GM21423 (cell line): ENCODE measurements at regions not wholly inside any gene's neighbourhood (a gene's known extent, or its start where the extent isn't known, plus 50 kb on each side); places are given as distances from the start of the nearest gene placed in this dataset.
"Not testable (repeated sequence)": the region's sequence is repeated elsewhere in the genome, so short reads cannot be mapped to it uniquely, and the experiment has no call there.

Source experiments
- ATAC-seq: cut with Tn5 transposase; IDR thresholded peaks from one replicate; pipeline ENCODE4 v1.9.1; 2021; ENCODE audit warnings: mild to moderate bottlenecking, moderate library complexity; ENCODE audit not compliant: unreplicated experiment

GRCh38 chr2:126293962-126294361, 362.0 kb upstream of the GYPC start:
- not testable (repeated sequence) for ATAC-seq

DNA sequence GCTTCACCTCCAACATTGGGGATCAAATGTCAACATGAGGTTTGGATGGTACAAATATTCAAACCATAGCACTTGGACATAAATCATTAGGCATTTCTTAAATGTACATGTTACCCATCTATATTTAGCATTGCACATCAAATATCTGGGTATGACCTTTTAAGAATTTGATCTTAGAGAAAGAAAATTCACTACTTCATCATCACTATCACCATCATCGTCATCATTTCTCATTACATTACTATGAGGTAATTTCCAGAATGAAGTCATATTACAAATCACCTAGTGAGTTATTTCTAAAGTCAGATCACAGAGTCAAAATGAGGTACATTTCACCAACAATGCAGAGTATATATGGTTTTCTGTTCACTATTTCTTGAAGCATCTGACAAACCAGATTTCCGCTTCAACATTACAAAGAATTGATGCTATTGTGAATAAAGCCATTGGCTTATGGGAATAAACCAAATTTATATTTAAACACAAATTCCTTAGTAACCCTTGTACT, 356.4 kb upstream of the GYPC start:
- ATAC-seq, result no peak

GRCh38 chr2:126300348-126300747, 355.6 kb upstream of the GYPC start:
- no peak for ATAC-seq

GRCh38 chr2:126302043-126302442, 353.9 kb upstream of the GYPC start:
- no peak for ATAC-seq

DNA sequence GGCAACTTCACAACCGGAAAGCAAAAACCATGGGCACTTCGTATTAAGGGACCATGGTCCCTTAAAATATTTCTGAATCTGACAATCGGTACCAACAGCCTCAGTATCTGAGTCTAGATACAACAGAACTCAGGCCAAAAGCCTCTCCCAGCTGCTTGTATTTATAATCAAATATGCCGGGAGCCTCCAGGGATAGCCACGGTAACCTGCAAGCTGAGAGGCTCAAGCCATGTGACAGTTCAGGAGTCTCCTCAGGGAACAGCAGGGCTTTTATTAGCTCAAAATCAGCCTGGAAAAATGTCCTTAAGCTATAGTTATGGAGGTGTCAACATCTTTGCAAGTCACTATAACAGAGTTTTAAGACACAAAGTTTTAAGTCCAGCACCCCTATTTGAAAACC, 352.8 kb upstream of the GYPC start:
- no peak for ATAC-seq

- no peak for ATAC-seq
Observed at GRCh38 chr2:126304154-126304553, 351.8 kb upstream of the GYPC start.

DNA sequence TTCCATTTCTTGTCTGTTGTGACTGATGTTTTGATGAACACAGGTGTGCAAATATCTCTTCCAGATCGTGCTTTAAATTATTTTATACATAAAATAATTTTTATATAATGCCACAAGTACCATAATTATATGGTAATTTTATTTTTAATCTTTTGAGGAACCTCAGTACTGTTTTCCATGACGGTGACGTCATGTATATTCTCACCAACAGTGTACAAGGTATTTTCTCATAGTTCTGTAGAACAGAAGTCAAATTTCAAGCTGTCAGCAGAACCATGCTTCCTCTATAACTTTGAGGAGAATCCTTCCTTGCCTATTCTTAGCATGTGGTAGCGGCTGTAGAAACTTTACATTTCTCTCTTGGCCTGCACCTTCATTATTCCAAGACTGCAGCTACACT, 349.4 kb upstream of the GYPC start:
- no peak for ATAC-seq

DNA sequence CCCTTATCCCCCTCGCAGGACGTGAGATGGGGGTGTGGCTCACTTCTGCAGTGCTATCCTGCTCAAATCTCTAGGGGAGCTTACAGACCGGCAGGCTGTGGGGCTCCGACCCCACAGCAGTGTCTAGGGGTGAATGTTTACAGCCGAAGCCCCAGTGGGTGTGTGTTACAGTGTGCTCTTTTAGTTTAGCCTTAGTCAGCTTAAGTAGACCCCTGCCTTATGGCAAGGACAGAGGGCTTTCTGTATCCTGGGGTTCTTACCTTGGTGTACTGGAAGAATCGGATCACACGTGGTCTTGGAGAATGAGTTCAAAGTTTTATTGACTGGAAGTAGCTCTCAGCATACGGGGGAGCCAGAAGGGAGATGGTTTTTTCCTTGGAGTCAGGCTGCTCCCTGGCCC, 348.2 kb upstream of the GYPC start:
- no peak for ATAC-seq

- no peak for ATAC-seq
Observed at GRCh38 chr2:126309185-126309584, 346.8 kb upstream of the GYPC start.

GRCh38 chr2:126312579-126312978, 343.4 kb upstream of the GYPC start:
- ATAC-seq, result no peak

- ATAC-seq, result no peak
Observed at GRCh38 chr2:126315828-126316227, 340.1 kb upstream of the GYPC start.

GRCh38 chr2:126317790-126318431, 338.0 kb upstream of the GYPC start:
- ATAC-seq, result no peak

GRCh38 chr2:126322342-126322741, 333.6 kb upstream of the GYPC start:
- ATAC-seq, result no peak

GRCh38 chr2:126325202-126325601, 330.8 kb upstream of the GYPC start:
- ATAC-seq, result no peak

DNA sequence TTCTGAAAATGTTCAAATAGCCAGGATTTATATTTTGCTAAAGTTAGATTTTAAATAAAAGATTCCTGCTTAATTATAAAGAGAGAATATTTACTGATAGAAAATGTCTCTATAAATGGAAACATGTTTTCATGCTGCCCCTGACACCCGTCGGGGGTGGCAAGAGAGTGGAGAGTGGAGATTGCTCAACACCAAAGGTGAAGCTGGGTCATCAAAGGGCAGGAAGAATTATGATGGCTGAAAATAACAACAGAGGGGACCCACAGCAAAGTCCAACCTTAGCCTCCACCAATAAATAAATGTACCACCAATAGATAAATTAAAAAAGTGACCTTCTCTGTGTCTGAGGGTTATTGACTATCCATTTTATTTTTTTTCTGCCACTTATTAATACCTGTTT, 326.8 kb upstream of the GYPC start:
- ATAC-seq, result no peak

DNA sequence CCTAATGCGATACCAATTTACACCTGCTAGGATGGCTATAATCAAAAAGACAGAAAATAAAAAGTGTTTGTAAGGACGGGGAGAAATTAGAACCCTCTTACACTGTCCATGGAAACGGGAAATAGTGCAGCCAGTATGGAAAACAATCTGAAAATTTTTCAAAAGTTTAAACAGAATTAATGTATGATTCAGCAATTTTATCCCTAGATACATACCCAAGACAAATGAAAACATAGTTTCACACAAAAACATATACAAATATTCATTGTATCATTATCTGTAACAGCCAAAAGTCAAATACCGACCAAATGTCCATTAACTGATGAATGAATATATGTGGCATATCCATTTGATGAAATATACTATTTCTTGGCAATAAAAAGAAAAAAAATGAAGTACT, 313.5 kb upstream of the GYPC start:
- ATAC-seq, result no peak

- no peak for ATAC-seq
Observed at GRCh38 chr2:126343136-126343535, 312.8 kb upstream of the GYPC start.

- peak; percentile 58 for ATAC-seq
Observed at GRCh38 chr2:126344493-126344892, 311.5 kb upstream of the GYPC start.

- ATAC-seq, result no peak
Observed at GRCh38 chr2:126345691-126346090, 310.3 kb upstream of the GYPC start.

- no peak for ATAC-seq
Observed at GRCh38 chr2:126356631-126357030, 299.3 kb upstream of the GYPC start.

DNA sequence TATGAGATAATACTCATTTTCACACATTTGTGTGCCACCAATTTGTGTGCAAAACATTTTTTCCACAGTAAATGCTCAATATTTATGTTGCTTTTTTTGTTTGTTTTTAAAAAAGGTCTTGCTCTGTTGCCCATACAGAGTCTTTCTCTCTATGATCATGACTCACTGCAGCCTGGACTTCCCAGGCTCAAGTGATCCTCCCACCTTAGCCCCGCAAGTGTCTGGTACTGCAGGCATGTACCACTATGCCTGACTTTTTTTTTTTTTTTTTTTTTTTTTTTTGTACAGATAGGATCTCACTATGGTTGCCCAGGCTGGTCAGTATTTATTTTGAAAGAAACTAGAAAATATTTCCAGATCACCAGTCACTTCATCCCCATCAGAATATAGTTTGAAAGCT, 297.8 kb upstream of the GYPC start:
- no peak for ATAC-seq

- no peak for ATAC-seq
Observed at GRCh38 chr2:126359494-126359893, 296.5 kb upstream of the GYPC start.

- no peak for ATAC-seq
Observed at GRCh38 chr2:126367361-126367760, 288.6 kb upstream of the GYPC start.
